ENCODE measurements at regions not wholly inside any gene's neighbourhood (a gene's known extent, or its start where the extent isn't known, plus 50 kb on each side); places are given as distances from the start of the nearest gene placed in this dataset.

GRCh38 chr13:68386808-68387207, 1156.7 kb upstream of the PCDH9 start:
- ChIA-PET CTCF (no interaction called here), POLR2A (no interaction called here)

- CTCF ChIA-PET, result no interaction called here
- POLR2A ChIA-PET, result no interaction called here
Measured at GRCh38 chr13:68380041-68380973, 1150.2 kb upstream of the PCDH9 start.

- CTCF ChIA-PET, result interaction anchor here (0.7 kb wide), 1 partner anchor 261 kb away, joined by 3 read pairs; no protein-coding TSS in a partner anchor
- POLR2A ChIA-PET, result no interaction called here
Measured at GRCh38 chr13:68378294-68378693, 1148.2 kb upstream of the PCDH9 start.

- ChIA-PET POLR2A (no interaction called here), CTCF (no interaction called here)
Measured at GRCh38 chr13:68375004-68375403, 1144.9 kb upstream of the PCDH9 start.

- ChIA-PET CTCF (no interaction called here), POLR2A (no interaction called here)
Measured at GRCh38 chr13:68369739-68370138, 1139.6 kb upstream of the PCDH9 start.

- ChIA-PET POLR2A (no interaction called here), CTCF (no interaction called here)
Measured at GRCh38 chr13:68368922-68369321, 1138.8 kb upstream of the PCDH9 start.

GRCh38 chr13:68359105-68359504, 1129.0 kb upstream of the PCDH9 start:
- CTCF ChIA-PET, result no interaction called here
- POLR2A ChIA-PET, result no interaction called here

GRCh38 chr13:68358294-68358705, 1128.2 kb upstream of the PCDH9 start:
- ChIA-PET CTCF (no interaction called here), POLR2A (no interaction called here)

- CTCF ChIA-PET, result no interaction called here
- POLR2A ChIA-PET, result no interaction called here
Measured at GRCh38 chr13:68350554-68350953, 1120.4 kb upstream of the PCDH9 start.

- CTCF ChIA-PET, result no interaction called here
- POLR2A ChIA-PET, result no interaction called here
Measured at GRCh38 chr13:68347220-68347619, 1117.1 kb upstream of the PCDH9 start.

GRCh38 chr13:68345963-68346531, 1115.9 kb upstream of the PCDH9 start:
- CTCF ChIA-PET, result no interaction called here
- POLR2A ChIA-PET, result no interaction called here

GRCh38 chr13:68323124-68323523, 1093.0 kb upstream of the PCDH9 start:
- POLR2A ChIA-PET, result no interaction called here

GRCh38 chr13:68319384-68319783, 1089.2 kb upstream of the PCDH9 start:
- POLR2A ChIA-PET, result no interaction called here
- CTCF ChIA-PET, result no interaction called here

More at GRCh38 chr13:68323124-68323523, 1093.0 kb upstream of the PCDH9 start:
- CTCF ChIA-PET, result no interaction called here

- POLR2A ChIA-PET, result no interaction called here
- CTCF ChIA-PET, result no interaction called here
Measured at GRCh38 chr13:68304286-68304893, 1074.3 kb upstream of the PCDH9 start.

- POLR2A ChIA-PET, result no interaction called here
- CTCF ChIA-PET, result no interaction called here
Measured at GRCh38 chr13:68293631-68294030, 1063.5 kb upstream of the PCDH9 start.

GRCh38 chr13:68292601-68293000, 1062.5 kb upstream of the PCDH9 start:
- POLR2A ChIA-PET, result no interaction called here
- CTCF ChIA-PET, result no interaction called here

- ChIA-PET POLR2A (no interaction called here), CTCF (no interaction called here)
Measured at GRCh38 chr13:68291595-68291994, 1061.5 kb upstream of the PCDH9 start.

GRCh38 chr13:68275758-68276157, 1045.6 kb upstream of the PCDH9 start:
- ChIA-PET CTCF (no interaction called here), POLR2A (no interaction called here)

GRCh38 chr13:68272652-68273051, 1042.5 kb upstream of the PCDH9 start:
- ChIA-PET POLR2A (no interaction called here), CTCF (no interaction called here)

- CTCF ChIA-PET, result no interaction called here
- POLR2A ChIA-PET, result no interaction called here
Measured at GRCh38 chr13:68264692-68265091, 1034.6 kb upstream of the PCDH9 start.

GRCh38 chr13:68261105-68261504, 1031.0 kb upstream of the PCDH9 start:
- POLR2A ChIA-PET, result no interaction called here
- CTCF ChIA-PET, result no interaction called here
